ENCODE measurements at regions not wholly inside any gene's neighbourhood (a gene's known extent, or its start where the extent isn't known, plus 50 kb on each side); places are given as distances from the start of the nearest gene placed in this dataset.

DNA sequence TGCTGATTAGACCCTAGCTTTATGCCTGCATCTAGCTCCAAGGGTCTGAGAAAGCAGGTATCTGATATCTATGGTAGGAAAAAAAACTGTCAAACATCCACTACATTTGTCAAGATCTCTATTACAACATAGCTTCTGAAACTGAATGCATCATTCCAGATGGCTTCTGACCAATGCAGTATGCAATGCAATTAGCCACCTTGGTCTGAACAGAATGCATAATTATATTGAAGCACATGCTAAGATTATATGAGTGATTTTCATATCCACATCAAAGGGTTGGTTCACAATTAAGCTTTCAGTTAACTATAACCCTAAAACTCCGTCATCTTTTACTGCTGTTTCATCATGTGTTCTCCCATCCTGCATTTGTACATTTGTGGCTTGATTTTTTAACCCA, 271.4 kb downstream of the POLR1F start:
- BruUV-seq (replicated peaks) = no TSS peak
- Histone ChIP-seq H3K4me1 (ENCODE audit: control insufficient read depth, insufficient read depth, low read length) (no peaks in the 10 kb centered on the region), H2BK5ac (ENCODE audit: low read depth, low read length, poor library complexity, severe bottlenecking) (no peak overlapping the region), H3K4me2 (ENCODE audit: low read depth, low read length) (no peak overlapping the region), H4K91ac (ENCODE audit: insufficient read depth, low read depth, low read length) (no peak overlapping the region), H2AK9ac (replicated peaks; ENCODE audit: low read depth, low read length, poor library complexity) (no peak overlapping the region), H2BK120ac (ENCODE audit: low read depth, low read length) (no peak overlapping the region), H3K56ac (ENCODE audit: extremely low read depth, insufficient read depth, low read length) (no peak overlapping the region), H3K27ac (ENCODE audit: insufficient read depth, low read length) (no peak overlapping the region), H2AFZ (replicated peaks; ENCODE audit: low read length, poor library complexity) (no peak overlapping the region), H3K9me3 (ENCODE audit: control insufficient read depth, insufficient read depth, low read length) (no peaks in the 10 kb centered on the region), H3K27me3 (ENCODE audit: control insufficient read depth, insufficient read depth, low read length) (no peaks in the 10 kb centered on the region), H3K23ac (ENCODE audit: low read depth, low read length) (no peak overlapping the region), H2BK15ac (ENCODE audit: low read depth, low read length) (no peak overlapping the region), H2BK20ac (ENCODE audit: low read depth, low read length) (no peak overlapping the region), H3K4ac (ENCODE audit: low read depth, low read length) (no peak overlapping the region), H3K14ac (replicated peaks; ENCODE audit: low read depth, low read length) (no peak overlapping the region), H4K8ac (ENCODE audit: low read depth in 2 of 2, low read length in 2 of 2) (no peak overlapping the region), H4K20me1 (ENCODE audit: insufficient read depth, low read length) (no peaks in the 10 kb centered on the region), H3K36me3 (ENCODE audit: control insufficient read depth, insufficient read depth, low read length) (no peaks in the 10 kb centered on the region), H2AK5ac (ENCODE audit: low read depth, low read length) (no peak overlapping the region), H3K79me1 (ENCODE audit: low read depth in 1 of 2, low read length in 2 of 2) (no peaks in the 10 kb centered on the region), H3K9me1 (ENCODE audit: insufficient read depth, low read length) (no peaks in the 10 kb centered on the region), H3K4me3 (ENCODE audit: insufficient read depth, low read depth, low read length) (no peak overlapping the region), H3K18ac (ENCODE audit: low read depth, low read length) (no peak overlapping the region), H4K5ac (ENCODE audit: low read depth, low read length) (no peak overlapping the region), H3K9ac (ENCODE audit: low read depth, low read length) (no peak overlapping the region)
- no CpG with 5 or more reads among the region's 1 CpG for WGBS, 2 experiments (ENCODE audit: extremely low coverage in 2 of 2, insufficient read length in 1 of 2)
- POLR2A ChIA-PET (ENCODE audit: unreplicated experiment) = interaction anchor here (0.6 kb wide), 1 partner anchor 317 kb away, joined by 3 read pairs; no protein-coding TSS in a partner anchor
- CTCF ChIA-PET = no interaction called here
- DNase-seq (no peak), ATAC-seq (ENCODE audit: low read depth) (no peak)
- in situ Hi-C loops (cut with MboI; ENCODE audit: low sequenced_read_pairs) (loop anchor here (25.0 kb wide), 2 partner anchors 750 to 1075 kb away; no protein-coding TSS in a partner anchor), intact Hi-C loops (cut with micrococcal nuclease) (no loop called here), dilution Hi-C loops (cut with HindIII; ENCODE audit: low sequenced_read_pairs, unreplicated experiment) (no loop called here)
- no peak for TF ChIP-seq FOS (IDR thresholded peaks at IDR 0.05; ENCODE audit: low read depth, low read length)
- TF ChIP-seq, protein P1, sequence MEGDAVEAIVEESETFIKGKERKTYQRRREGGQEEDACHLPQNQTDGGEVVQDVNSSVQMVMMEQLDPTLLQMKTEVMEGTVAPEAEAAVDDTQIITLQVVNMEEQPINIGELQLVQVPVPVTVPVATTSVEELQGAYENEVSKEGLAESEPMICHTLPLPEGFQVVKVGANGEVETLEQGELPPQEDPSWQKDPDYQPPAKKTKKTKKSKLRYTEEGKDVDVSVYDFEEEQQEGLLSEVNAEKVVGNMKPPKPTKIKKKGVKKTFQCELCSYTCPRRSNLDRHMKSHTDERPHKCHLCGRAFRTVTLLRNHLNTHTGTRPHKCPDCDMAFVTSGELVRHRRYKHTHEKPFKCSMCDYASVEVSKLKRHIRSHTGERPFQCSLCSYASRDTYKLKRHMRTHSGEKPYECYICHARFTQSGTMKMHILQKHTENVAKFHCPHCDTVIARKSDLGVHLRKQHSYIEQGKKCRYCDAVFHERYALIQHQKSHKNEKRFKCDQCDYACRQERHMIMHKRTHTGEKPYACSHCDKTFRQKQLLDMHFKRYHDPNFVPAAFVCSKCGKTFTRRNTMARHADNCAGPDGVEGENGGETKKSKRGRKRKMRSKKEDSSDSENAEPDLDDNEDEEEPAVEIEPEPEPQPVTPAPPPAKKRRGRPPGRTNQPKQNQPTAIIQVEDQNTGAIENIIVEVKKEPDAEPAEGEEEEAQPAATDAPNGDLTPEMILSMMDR (conservative IDR thresholded peaks at IDR 0.05; ENCODE audit: low read depth, low read length) = no peak
- no peak for TF ChIP-seq MAFK (IDR thresholded peaks at IDR 0.05; ENCODE audit: low read depth, low read length)
- no peak for TF ChIP-seq CEBPB (IDR thresholded peaks at IDR 0.05; ENCODE audit: low read depth, low read length)
- no peak for TF ChIP-seq BHLHE40 (IDR thresholded peaks at IDR 0.05; ENCODE audit: low read depth, low read length)
- TF ChIP-seq SMC3 (IDR thresholded peaks at IDR 0.05; ENCODE audit: low read depth, low read length) = no peak
- no peak for TF ChIP-seq RFX5 (IDR thresholded peaks at IDR 0.05; ENCODE audit: low read depth, low read length)
